ENCODE measurements at regions not wholly inside any gene's neighbourhood (a gene's known extent, or its start where the extent isn't known, plus 50 kb on each side); places are given as distances from the start of the nearest gene placed in this dataset.
A peak's percentile ranks its signal among the peaks of the same experiment; 100 is the strongest.
"Not testable (repeated sequence)": the region's sequence is repeated elsewhere in the genome, so short reads cannot be mapped to it uniquely, and the experiment has no call there.

DNA sequence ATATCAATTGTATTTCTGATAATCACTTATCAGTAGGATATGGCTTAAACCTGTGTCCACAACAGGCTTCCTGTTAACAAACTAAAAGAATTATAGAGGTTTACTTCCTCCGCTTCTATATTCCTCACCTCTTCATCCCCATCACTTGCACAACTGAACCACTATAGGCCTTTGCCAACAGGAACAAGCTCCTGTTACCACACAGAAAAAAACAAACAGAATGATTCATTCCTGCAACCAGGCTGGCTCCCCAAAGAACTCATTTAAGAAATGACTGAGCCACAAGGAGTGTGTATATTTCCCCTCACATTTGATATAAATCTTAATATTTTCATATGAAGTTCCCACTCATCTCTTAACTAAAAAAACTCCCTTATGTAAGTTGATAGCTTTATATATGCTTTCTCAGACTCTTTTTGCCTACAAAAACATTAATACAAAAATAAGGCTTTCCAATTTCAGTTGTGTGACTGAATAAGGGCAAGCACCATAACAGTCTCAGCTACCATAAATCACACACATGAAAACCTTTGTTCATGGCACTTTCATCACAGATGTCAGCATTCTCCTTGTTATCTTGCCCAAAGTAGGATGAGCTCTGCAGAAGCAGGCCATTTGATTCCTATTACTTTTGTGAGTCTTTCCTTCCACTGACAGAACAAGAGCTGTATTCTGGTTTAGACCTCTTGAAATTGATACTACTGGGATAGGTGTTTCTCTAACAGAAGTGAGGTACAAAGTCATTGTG lies 366.8 kb downstream of the SLITRK1 start:
- intact Hi-C loops (cut with DNase I) = no loop called here
- no peak for DNase-seq (ENCODE audit: low spot score)

DNA sequence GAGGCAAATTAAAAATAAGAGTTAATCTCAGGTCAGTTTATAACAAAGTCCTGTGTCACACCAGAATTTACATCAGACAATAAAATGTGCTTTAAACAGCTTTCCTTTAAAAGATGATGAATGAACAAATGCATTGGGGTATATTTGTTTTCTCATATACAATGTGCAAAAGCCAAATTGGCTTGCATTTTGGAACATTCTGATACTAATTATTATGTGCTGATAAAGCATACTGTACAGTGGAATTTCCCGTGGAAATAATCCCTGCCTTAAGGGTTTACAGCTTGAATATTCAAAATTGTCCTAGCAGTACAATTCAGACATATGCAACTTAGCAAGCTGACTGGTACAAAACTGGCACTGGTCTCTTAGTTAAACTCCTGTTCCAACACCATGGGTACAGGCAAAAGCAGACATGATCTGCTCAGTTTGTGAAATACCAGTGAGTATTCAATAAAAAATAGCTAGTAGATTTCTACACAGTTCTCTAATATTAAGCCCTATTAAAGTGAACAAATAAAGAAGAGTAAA lies 373.4 kb downstream of the SLITRK1 start:
- DNase-seq (ENCODE audit: low spot score) = no peak
- intact Hi-C loops (cut with DNase I) = no loop called here

DNA sequence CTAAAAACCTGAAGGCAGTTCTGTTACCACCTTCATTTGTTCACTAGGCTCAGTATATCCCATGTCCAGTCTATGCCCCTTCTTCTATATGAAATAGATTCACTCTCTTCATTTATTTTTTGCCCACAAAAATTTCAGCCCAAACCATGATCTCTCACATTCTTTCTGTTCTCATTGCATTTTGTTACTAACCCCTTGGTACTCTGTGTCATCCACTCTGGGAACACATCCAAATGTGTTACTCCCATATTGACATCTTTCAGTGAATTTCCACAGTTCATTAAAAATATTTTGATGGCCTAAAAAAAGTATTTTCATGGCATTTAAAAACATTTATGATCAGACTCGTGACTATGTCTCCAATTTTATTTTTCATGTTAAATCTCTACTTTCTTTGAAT lies 378.9 kb downstream of the SLITRK1 start:
- DNase-seq (ENCODE audit: low spot score) = no peak
- intact Hi-C loops (cut with DNase I) = no loop called here

DNA sequence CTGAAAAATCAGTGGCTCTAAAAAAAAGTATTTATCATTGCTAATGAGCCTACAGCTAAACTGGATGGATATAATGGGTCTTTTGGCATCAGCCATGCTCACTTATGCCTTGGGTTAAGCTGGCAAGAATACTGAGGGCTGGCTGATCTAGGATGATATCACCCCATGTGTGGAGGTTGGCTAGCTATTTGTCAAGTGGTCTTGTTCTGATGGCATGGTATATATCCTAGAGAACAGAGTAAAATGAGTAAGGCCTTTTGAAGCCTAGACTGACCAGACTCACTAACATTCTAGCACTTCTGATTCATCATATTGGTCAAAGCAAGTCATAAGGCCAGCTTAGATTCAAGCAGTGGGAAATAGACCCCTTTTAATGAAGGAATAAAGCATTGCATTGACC lies 383.0 kb downstream of the SLITRK1 start:
- no peak for DNase-seq (ENCODE audit: low spot score)
- intact Hi-C loops (cut with DNase I) = no loop called here

DNA sequence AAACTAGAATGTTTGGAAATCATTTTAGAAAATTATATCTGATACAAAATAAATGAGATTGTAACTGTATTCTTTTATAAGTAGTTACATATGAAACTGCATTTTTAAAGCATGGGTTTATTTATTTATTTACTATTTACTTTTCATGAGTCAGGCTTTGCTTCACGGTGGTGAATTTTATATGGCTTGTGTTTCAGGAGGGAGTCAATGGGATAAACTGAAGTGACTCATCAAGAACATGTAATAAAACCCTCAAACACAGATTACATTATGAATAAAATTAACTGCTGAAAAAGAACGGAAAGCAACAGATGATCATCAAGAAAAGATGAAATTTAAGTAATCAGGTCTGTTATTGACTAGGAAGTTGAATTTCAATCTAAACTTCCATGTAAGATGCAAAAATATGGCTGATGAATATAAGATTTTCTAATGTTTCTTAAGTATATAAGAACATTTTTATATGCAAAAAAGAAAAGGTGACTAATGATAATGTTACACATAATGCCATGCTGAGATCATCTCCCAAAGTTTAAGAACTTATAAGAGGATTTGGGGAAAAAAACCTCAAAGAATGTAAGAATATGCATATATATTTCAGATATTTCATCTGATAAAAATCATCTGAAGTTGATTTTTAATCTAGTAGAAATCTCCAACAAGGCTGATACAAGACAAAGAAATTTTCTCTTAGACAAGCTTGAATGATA lies 383.6 kb downstream of the SLITRK1 start:
- no peak for DNase-seq (ENCODE audit: low spot score)
- intact Hi-C loops (cut with DNase I) = no loop called here

DNA sequence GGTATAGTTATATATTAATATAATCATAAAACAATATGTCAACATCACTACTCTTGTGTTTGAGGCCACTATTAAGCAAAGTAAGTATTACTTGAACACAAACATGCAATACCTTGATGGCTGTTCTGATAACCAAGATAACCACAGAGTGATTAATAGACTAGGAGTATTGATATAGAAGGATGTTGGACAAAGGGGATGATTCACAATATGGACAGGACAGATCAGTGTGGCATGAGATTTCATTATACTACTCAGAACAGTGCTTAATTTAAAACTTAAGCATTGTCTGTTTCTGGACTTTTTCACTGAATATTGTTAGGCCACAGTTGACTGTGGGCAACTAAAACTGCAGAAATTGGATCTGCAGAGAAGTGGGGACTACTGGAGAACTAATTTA lies 384.2 kb downstream of the SLITRK1 start:
- no peak for DNase-seq (ENCODE audit: low spot score)
- intact Hi-C loops (cut with DNase I) = no loop called here

DNA sequence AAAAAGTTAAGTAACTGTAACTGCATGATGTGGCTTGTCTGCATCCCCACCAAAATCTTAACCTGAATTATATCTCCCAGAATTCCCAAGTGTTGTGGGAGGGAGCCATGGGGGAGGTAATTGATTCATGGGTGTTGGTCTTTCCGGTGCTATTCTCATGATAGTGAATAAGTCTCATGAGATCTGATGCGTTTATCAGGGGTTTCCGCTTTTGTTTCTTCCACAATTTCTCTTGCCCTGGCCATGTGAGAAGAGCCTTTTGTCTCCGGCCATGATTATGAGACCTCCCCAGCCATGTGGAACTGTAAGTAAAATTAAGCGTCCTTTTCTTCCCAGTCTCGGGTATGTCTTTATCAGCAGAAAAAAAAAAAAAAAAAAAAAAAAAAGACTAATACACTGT lies 385.8 kb downstream of the SLITRK1 start:
- DNase-seq (ENCODE audit: low spot score) = no peak
- intact Hi-C loops (cut with DNase I) = no loop called here

DNA sequence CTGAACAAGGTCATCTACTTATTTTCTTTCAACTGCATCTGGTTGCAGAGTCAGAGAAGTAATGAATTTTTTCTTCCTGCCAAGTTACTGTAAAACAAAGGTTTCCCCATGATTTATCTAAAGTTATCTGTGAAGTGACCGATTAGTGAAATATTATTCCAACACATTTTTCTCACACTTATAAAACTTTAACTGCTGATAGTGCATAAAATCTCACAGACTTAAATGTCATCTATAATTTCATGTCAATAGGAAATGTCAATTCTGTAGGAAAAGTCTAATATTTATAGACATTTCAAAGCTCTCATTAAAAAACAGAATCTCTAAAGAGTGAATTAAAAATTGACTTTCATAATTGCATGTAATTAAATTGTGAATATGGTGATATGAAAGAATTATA lies 397.2 kb downstream of the SLITRK1 start:
- intact Hi-C loops (cut with DNase I) = no loop called here

DNA sequence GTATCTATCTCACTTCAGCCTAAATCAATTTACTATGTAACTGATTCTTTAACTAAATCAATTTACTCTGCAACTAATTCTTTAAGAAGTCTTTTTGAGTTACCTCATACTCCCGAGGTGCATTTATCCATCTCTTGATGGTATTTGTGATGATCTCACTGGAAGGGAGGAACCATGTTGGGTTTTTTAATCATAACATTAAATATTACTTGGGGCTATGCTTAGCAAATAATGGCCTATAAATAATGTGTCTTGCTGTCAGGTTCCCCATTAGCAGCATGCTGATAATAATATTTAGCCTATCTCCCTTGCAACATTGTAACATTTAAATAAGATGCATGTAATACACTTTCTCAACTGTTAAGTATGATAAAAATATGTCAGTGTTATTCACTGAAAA lies 411.3 kb downstream of the SLITRK1 start:
- intact Hi-C loops (cut with DNase I) = no loop called here
- no peak for DNase-seq (ENCODE audit: low spot score)

More for the DNA sequence above, 397.2 kb downstream of the SLITRK1 start:
- no peak for DNase-seq (ENCODE audit: low spot score)

DNA sequence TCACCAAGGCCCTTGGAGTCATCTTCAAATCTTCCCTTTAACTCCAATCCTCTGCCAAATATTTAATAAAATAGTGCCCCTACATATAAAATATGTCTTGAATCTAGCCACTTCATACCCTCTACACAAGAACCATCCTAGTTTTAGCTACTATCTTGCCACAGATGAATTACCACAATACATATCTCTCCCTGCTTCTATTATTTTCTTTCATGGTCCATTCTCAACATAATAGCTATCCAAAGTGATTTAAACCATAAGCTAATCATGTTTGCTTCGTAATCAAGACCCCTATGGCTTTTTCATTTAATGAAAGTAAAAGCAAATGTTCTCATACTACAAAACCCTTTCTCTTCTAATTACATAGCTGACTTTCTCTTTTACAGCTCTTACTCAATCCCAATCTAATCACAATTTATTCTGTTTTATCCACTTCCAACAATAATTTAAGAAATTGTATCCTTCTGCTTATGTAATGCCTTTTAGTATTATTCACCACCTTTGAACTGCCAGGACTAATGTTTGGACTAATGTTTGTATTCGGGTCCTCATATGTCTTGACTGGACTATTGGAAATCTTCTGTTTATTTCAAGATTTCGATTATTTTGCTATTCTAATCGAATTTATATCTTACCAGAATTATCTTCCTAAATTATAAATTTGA lies 412.0 kb downstream of the SLITRK1 start:
- no peak for DNase-seq (ENCODE audit: low spot score)
- intact Hi-C loops (cut with DNase I) = no loop called here

DNA sequence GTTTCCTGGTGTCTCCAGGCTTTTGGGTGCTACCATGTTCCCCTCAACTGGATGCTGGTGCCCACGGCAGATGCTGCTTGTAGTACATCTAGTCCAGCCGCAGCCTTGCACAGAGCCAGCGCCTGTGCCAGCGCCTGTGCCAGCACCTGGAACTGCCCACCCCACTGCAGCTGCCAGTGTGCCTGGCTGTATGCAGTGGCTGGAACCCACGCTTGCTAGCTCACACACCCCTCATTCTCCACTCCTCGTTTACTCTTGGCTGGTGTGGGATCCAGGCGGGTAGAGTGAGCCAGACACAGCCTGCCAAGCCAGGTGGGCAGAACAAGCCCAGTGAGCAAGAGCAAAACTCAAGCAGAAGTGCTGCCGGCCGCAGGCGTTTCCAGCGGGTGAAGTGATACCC lies 428.6 kb downstream of the SLITRK1 start:
- peak; percentile 51 for DNase-seq (ENCODE audit: low spot score)

DNA sequence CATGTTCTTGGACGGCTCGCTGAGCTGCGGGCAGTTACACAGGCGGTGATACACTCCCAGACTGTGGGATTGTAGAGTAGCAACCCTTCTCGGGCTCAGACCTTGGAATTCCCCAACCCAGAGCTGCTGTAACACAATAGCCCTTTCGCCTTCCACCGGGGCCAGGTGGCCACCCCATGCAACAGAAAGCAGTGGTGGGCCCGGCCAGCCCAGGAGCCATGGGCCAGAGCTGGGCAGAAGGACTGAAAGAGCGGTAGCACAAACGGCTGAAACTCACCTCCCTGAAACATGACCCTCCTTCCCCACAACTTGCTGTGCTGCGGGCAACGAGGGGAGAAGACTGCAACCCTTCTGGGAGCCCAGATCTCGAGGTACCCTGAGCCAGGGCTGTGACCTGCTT lies 429.0 kb downstream of the SLITRK1 start:
- intact Hi-C loops (cut with DNase I) = no loop called here
- peak; percentile 67 for DNase-seq (ENCODE audit: low spot score)

More for the DNA sequence above, 428.6 kb downstream of the SLITRK1 start:
- intact Hi-C loops (cut with DNase I) = no loop called here

DNA sequence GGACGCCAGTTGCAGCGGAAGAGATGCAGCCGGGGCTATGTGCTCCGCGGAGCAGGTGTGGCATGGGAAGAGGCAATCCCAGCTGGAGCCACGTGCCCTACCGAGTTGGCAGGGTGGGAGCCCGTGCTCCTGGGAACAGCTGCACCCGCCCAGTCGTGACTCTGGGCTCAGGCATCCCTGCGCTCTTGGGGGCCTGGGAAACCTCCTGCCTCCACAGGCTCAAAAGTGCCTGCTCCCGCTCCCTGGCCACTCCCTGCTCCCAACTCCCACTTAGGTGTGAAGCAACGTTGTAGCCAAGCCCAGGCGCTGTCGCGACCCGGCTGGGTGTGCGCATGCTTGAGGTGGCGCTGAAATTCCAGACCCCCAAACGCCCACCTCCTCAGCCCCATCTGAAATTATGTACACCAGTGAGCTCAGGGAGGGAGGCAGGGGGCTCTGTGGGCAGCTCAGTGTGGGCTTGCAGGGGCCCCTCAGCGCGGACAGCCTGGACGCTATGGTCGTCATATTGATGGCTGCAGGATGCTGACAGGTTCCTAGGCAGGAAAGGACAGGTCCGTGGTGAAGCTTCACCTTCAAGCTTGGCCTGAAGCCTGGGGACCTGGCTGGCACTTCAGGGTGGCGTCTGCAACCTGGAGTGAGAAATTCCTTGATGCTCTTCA lies 429.9 kb downstream of the SLITRK1 start:
- intact Hi-C loops (cut with DNase I) = no loop called here
- peak; percentile 37 for DNase-seq (ENCODE audit: low spot score)

DNA sequence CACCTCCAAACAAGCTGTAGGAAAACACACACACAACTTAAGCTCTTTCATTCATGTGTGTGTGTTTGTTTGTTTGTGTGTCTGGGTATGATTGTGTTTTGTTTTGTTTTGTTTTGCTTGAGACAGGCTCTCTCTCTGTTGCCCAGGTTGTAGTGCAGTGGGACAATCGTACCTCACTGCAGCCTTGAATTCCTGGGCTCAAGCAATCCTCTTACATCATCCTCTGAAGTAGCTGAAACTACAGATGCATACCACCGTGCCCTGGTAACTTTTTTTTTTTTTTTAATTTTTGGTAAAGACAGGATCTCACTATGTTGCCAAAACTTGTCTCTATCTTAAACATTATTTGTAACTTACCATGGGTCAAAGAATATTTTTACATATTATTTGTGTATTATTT lies 431.7 kb downstream of the SLITRK1 start:
- no peak for DNase-seq (ENCODE audit: low spot score)
- intact Hi-C loops (cut with DNase I) = no loop called here

DNA sequence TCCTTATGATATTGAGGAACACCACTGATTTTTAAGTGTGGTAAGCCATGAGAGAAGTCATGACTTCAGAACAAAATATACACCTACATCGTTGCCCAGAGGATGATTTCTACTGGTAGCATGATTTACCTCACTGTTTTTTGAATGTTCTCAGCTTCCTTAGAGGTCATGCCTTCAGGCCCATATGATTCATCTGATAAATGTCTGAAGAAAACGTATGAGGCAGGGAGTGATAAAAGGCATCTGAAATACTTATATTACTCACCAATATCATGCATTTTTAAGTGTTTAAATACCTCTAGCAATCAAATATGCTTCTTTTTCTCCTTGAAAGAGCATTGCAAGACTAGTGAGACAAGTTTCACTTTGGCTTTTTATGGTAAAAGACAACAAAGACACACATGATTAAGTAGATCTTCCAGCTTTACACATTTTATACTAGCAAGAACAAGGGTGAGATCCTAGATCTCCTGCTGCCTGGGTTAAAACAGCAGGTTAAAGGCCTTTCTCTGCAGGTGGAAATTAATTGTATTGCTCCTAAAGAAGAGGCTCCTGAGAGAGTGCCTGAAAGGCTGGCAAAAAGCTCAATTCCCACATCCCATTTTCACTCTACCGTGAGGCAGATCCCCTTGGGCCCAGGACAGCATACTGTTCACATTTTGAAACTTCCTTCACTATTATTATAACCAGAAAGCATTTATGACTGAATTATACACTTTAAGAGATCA lies 432.4 kb downstream of the SLITRK1 start:
- DNase-seq (ENCODE audit: low spot score) = no peak
- intact Hi-C loops (cut with DNase I) = no loop called here

DNA sequence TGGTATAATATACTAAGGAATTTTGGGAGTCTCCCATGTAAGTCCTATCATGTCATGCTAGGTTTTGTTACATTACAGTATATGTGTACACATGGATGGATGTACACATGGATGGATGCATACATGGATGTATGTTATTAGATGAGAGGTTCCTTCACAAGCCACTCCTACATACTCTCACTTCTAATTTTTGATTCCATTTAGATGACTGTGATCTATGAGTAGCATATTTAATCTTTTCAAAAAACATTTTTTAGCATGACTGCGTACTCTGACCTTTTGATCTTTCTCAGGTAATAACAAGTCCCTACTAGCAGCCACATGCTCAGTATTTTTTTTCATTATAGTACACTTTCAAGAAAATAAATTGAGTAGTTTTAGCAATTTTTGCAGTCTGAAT lies 441.8 kb downstream of the SLITRK1 start:
- intact Hi-C loops (cut with DNase I) = no loop called here
- DNase-seq (ENCODE audit: low spot score) = no peak

DNA sequence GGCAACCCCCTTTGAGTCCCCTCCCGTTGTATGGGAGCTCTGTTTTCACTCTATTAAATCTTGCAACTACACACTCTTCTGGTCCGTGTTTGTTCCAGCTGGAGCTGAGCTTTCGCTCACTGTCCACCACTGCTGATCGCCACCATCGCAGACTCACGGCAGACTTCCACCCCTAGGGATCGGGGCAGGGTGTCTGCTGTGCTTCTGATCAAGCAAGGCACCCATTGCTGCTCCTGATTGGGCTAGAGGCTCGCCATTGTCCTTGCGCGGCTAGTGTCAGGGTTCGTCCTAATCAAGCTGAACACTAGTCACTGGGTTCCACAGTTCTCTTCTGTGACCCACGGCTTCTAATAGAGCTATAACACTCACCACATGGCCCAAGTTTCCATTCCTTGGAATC lies 442.8 kb downstream of the SLITRK1 start:
- intact Hi-C loops (cut with DNase I) = not testable (repeated sequence)
- DNase-seq (ENCODE audit: low spot score) = peak; percentile 72

DNA sequence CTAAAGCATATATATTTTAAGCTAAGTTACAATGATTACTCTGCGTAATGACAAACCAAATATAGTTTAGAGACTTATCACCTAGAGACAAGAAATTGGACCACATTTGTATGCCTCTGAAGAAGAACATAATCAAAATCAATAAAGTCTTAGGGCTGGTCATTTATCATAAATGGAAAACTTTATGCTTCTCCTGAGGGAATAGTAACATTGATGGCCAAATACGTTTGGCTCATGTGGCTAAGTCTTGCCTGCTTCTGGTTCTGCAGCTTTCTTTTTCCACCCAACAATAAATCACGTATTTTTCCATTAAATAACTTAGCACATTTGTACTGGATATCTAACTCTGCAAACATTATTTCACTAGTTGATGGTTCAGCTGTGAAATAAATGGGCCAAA lies 458.4 kb downstream of the SLITRK1 start:
- no peak for DNase-seq (ENCODE audit: low spot score)

DNA sequence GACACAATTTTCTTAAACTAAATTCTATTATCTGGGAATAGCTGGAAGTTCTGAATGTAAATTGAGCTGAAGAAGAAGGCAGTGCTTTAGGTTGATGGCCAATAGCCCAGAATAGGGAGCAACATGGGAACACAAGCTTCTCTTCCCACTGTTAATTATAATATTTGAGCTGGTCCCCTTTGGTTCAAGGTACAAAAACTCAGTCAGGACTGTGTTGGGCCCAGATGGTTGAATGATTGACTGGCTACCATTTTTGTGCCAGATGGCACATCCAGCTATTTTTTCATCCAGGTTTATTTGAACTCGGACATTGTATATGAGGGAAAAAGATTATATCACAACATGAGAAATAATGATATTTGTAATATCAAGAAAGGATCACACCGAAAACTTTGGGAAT lies 458.9 kb downstream of the SLITRK1 start:
- no peak for DNase-seq (ENCODE audit: low spot score)
- intact Hi-C loops (cut with DNase I) = no loop called here

More for the DNA sequence above, 458.4 kb downstream of the SLITRK1 start:
- intact Hi-C loops (cut with DNase I) = no loop called here
